HG03060 (cell line): ENCODE measurements at regions not wholly inside any gene's neighbourhood (a gene's known extent, or its start where the extent isn't known, plus 50 kb on each side); places are given as distances from the start of the nearest gene placed in this dataset.

Source experiments
- ATAC-seq: cut with Tn5 transposase; IDR thresholded peaks from one replicate; pipeline ENCODE4 v1.9.1; 2021; ENCODE audit warnings: low read depth, moderate number of reproducible peaks; ENCODE audit not compliant: unreplicated experiment

DNA sequence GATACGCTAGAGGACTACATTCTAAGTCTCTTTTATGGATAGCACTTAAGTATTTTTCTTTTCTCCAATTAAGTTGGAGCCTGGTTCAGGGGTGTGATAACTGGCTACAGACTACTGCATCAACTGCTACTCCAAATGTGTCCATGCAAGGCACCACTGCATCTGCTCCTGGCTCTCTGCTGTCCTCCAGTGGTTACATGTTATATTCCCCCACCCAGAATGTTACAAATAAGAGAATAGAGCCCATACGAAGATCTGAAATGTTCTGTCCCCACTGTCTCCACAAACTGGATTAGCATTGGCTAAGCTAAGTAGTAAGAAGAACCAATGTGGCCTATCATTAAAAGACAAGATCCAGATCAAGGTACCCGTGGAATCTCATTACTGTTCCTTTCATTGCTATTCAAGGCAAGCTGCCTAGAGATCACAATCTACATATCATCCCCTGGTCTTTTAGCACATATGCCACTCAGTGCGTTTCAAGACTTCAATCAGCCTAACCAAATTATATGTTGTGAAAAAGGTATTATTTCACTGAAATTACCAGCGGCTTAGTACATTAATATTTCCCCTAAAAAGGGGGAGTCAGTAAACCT lies 308.3 kb upstream of the SLC8A1 start:
- no peak for ATAC-seq

DNA sequence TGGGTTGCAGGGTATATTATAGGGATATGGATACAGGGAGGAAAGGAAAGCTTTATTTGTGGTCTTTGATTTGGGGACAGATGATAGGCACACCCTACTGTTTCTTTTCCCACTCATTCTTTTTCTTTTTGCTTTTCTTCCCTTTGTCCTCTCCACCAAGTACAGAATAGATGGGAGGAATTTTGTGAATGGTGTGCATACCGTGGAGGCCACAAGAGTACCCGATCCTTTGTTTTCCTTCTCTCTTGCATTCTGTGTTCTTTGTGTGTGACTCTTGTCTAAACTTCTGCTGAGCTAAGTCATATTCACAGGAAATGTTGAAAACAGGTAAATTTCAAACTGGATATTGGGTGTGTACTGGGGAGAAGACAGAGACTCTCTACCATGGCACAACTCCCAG lies 321.4 kb upstream of the SLC8A1 start:
- no peak for ATAC-seq

DNA sequence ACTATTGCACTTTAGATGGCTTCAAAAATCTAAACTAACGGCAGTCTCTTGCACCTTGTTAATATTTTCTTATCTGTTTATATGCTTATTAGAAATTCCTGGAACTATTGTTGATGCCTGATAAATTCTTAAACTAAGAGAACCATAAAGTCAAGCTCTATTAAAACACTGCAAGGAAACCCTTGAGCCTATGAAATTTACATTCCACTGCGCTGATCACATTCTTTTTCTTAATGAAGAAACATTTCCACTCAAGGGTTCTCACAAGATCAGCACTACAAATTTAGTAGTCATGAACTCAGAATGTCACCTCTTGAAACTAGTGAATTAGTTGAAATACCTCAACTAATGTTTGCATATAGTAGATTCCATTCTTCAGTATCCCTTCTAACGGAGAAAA lies 331.8 kb upstream of the SLC8A1 start:
- no peak for ATAC-seq

DNA sequence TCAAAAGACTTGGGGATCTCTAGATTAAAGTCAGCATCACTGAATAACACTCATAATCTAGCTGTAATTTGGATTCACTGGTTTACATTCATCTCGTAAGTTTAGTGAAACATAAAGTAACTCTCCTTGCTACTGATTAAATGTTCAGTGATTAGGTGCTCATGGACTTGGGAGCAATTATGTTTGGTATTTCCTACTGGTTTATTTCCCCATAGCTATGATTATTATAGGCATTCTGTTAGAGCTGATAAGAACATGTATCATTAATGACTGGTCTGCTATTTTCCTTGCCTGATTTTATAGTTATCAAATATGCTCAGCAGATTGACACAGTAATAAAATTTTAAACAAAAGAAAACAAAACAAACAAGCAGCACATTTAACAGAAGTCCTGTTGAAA lies 334.7 kb upstream of the SLC8A1 start:
- ATAC-seq: no peak

DNA sequence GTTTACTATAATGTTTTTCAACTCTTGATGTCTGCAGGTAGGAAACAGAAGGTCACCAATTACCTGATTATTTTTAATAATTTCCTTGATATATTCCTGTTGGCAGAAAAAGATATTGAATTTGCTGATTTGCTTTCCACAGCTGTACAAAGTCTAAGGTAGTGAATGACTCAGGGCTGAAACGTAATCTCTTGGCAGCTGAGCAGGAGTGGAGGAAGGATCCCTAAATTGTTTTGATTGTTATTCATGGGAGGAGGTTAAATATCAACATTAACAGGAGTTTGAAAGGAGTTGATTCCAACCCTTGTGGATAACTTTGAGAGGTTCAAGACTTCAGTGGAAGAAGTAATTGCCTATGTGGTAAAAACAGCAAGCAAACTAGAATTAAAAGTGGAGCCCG lies 345.2 kb upstream of the SLC8A1 start:
- ATAC-seq: no peak

DNA sequence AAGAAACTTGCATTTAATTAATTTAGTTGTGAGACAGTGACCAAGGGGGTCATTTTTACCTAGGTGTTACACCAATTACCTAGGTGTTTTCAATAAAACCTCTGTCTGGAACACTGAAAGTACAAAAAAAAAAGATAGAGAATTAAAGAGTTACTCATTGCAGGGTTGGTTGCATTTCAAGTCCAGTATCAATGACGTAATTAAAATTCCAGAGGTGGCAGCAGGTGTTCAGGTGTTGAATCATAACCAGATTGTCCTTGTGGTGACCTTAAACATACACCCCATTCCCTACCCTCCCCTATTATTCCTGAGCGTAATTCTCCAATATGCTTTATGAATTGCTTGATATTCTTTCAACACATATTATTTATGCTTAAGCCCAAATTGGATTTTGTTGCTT lies 352.0 kb upstream of the SLC8A1 start:
- ATAC-seq: no peak

DNA sequence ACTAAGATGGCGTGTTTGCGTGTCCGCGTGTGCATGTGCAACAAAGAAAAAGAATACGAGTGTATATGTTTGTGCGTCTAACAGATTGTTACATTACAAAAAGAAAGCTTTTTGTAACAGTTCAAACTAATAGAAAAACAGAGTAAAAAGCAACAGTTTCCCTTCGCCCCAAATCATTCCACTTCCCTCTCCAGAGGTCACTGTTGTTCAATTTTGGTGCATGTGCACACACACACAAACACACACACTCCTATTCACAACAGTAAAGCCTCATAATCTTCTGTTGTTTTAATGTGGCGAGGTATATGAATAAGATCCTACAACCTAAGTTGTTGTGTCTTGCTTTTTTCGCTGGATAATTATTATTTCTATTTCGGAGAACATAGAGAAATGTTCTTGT lies 357.3 kb upstream of the SLC8A1 start:
- no peak for ATAC-seq

DNA sequence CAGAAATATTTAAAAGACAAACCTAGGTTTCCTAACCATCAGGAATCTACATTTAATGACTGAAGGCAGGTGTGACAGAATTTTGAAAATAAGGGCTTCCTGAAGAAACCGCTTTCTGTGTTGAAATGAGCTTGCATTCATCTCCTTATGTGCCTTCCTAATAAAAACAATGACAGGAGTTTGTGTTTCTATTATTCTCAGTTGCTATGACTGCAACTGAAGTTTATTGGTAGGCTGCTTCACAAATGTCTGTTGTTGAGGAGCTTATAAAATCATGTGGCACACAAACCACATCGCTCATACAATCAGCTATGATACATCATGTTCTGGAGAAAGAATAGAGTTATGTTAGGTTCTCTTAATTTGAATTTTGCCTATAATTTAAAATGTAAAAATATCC lies 362.7 kb upstream of the SLC8A1 start:
- ATAC-seq: no peak

DNA sequence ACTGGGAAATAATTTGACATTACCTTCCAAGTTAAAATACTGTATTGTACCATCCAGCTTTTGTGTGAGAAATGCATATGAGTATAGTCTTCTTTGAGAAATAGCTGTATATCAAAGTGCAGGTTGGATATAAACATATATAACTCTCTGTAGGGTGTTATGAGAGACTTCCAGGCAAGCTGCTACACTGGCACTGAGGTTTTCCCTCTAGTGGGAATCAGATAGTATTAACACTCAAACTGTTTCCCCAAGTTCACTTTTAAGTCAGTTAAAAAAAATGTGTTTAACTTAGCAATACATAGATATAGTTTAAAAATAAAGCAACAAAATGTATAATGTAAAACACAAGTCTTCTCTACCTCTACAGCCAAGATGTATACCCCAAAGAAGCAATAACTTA lies 368.4 kb upstream of the SLC8A1 start:
- no peak for ATAC-seq

DNA sequence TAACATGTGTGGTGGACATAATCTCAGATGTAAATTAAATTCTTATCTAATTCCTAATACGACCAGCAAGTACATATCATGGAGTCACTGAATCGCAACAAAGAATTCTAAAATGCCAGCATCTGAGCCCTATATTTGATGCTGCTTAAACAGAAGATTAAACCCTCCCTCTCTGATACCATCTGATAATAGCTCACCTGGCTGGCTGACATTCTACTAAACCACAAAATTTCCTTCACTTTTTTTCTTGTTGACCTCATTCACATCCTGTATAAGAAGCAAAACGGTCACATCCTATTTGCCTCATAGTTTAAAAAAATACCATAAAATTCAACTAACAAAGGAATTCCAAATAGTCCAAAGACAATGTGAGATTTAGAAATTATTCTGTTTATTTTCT lies 371.6 kb upstream of the SLC8A1 start:
- ATAC-seq: no peak

DNA sequence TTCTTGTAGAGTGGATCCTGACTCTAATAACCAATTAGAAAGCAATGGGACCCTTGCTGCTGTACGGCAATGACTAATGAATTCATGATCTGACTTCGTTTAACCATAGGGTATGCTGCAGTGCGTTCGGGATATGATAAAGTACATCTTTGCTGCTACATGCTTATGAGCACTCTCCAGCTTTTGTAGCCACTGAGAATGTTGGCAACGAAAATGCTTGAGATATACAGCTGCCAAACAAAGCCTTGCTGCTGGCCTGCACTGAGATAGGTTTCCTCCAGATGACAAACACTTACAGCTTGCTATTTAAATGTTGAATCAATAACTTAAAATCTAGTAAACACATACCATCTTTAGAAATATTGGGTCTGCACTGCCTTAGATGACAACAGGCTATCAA lies 372.4 kb upstream of the SLC8A1 start:
- ATAC-seq: no peak

DNA sequence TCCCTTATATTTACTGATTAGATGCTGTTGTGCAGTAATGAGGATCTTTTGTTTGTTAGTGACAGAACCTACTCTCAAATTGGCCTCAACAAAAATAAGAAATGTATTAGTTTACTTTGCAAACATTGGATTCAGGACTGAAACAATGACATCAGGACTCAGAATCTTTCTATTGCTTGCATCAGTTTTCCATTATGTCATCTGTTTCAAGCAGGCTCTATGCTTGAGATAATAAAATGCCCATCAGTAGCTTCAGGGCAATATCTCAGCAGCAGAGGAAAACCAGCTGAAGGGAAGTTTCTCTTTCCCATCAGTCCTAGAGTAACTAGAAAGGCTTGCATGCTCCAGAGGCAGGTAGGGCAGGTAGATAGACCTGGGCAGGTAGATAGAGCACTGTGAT lies 375.5 kb upstream of the SLC8A1 start:
- ATAC-seq: no peak

DNA sequence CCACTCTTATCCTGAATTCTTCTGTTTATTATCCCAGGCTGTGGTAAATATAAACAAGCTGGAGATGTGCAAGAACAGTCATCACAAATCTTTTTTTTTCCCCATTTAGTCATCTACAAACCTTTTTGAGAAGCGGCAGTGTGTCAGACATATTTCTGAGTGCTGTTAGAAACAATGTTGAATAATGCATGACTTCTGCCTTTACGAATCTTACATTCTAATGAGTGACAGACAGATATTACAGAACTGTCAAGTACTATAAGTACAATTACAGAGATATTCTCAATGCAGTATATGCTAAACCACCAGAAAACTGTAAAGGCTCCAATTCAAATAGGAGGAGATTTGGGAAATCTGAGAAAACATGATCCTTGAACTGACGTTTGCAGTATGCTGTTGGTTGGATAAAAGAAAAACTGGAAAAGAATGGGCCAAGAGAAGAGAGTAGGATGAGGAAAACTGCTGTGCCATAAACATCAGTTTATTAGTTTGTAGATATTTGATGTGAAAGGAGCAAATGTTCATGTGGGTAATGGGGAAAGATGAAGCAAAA lies 379.5 kb upstream of the SLC8A1 start:
- ATAC-seq: no peak

DNA sequence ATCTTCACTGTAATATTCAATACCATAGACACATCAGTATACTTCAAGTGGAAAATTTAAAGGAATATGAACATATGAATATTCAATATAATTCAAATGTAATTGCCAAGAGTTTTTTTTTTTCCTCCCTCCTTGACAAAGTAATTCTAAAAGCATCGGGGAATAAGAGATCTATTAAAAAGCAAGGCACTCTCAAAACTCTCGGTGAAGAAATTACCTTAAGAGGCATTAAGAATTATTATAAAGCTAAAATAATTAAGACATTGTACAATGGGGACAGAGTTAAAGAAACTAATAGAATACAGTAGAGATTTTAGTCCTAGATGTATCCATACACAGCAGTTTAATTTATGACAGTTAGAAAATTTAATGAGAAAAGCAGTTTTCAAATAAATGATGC lies 390.0 kb upstream of the SLC8A1 start:
- no peak for ATAC-seq

DNA sequence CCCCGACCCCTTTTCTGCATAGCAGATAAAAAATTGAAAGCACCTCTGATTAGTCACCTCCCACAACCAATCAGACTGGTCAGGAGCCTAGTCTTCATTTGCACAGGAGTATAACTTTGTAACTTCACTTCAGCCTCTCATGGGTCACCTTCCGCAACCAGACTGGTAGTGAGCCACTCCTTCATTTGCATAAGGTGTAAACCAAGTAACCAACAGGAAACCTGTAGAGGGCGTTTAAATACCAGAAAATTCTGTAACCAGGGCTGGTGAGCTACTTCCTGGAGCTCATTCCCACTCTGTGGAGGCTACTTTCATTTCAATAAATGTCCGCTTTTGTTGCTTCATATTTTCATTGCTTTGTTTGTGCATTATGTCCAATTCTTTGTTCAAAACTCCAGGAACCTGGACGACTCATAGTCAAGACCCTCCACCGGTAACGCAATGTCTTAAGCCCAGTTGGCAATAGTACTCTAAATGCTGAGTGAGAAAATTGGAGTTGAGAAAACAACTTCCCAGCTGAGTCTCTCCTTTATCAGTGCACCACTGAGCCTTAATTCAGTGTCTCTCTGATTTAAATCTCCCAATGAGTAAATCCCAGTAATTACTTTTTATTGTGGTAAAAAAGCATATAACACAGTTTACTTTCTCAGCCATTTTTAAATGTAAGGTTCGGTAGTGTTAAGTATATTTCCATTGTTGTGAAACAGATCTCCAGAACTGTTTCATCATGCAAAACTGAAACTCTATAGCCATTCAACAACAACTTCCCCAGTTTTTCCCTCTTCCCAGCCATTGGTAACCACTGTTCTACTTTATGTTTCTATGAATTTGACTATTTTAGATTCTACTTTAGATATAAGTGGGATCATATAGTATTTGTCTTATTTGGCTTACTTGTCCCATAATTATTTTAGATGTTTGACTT lies 392.7 kb upstream of the SLC8A1 start:
- no peak for ATAC-seq

DNA sequence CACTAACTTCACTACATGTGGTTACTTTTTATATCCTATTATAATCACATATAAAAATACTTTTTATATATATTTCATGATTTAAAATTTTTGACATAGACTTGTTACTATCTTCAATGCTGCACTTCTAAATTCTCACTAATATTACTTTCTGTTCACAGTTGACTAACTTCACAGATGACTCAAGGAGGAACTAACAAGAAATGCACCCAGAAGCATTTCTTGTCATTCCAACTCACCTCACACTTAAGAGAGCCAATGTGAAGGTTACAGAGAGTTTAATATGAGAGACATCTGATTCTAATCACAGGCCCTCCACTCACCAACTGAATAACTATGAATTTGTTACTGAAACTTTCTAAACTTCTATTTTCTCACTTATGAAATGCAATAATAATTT lies 399.8 kb upstream of the SLC8A1 start:
- no peak for ATAC-seq

DNA sequence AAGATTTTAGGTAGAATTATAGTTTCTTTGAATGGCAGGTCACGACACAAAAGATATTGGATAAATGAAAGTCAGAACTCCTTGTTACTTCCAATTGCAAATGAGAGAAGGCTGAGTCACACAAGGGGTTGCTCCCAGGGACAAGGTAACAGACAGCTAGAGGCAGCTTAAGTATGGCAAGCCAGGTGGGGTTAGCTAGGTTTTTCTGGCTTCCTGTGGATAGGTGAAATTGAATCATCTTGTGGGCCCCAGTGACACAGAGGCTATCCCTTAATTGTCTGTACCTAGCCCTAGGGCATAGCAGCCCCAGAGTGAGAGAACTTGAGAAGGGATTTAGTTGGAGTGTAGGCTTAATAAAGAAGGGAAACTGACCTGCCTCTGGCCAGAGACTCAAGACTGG lies 407.7 kb upstream of the SLC8A1 start:
- no peak for ATAC-seq

DNA sequence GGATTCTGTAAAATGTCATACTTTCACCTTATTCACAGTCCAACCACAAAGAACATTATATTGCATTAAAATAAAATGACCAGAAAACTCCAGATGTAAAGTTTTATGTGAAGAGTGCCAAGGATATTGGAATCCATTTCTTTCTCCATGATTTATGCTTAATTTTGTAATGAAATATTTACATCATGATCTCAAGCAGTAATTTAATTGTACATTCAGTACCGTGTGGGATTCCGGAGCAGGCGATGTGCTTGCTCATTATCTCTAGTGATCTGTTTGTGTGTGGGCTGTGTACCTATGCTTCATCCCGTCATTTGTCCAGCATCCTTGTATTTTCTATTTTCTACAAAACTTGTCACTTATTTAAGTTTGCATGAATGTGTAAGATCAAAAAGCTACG lies 415.9 kb upstream of the SLC8A1 start:
- no peak for ATAC-seq

DNA sequence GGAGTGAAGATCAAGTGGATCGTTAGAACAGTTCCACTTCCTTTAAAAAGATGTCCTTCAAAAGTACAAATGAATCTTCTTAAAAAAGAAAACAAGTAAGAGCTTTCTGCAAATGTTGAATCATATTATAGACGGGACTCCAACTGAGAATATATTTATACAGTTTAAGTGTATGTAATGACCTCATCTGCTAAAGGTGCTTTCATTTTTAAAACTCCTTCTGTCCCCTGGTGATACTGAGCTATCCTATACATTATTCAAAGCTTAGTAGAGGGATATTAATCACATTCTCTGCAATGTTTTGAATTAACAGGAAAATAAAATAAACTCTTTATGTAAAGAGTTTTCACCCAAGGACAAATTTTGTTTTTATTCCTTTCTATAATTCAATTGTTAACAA lies 420.7 kb upstream of the SLC8A1 start:
- ATAC-seq: no peak

DNA sequence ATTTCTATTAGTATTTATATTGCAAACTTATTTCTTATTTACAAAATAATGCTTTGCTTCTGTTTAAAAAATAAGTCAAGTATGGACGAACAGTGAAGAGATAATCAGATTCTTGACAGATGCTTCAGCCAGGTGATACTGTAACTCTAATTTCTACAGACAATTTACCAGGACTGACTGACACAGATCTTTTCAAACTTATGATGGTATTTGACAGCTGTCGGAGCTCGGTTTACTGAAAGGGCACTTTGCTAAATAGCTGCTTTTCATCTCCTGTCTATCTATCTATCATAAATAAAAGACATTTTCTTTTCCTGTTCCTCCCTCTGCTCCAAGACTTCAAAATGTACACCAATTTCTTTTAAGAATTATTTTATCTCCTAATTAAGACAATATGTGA lies 422.5 kb upstream of the SLC8A1 start:
- ATAC-seq: no peak

DNA sequence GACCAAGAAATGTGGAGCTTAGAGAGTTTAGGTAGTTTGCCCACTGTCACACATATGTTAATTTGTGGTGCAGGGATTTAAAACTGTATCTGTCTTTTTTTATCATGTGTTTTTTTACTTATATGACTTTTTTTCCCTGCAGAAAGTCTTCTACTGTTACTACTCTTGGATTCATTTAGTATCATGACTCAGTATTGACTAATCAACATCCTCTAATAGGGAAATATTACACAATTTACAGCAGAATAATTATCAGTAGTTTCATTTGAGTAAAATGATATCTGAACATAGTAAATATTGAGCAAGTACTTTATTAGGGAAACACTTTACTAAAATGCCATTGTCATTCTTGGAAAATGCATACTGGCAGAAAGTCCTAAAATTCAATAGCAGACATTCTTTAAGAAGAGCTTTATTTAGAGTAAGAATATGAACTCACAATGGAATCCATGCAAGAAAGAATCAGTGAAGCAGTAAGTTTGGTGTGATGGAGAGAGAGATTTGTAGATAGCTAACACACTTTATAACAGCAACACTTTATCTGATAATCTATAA lies 425.9 kb upstream of the SLC8A1 start:
- ATAC-seq: no peak

DNA sequence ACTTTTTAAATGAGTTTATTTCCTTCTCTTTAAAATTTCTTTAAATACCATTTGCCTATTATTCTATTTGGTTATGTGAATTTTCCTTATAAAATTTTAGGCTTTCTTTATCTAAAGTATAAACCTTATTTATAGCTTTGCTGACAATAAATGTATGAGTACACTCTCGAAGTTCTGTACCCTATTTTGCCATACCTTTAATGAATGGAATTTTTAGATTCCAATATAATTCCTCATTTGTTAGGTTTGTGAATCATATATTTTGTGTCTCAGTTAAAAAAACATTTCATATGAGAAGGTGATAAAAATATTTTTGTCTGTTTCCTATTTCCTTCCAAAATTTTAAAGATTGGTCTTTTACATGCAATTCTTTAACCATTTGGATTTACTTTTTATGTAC lies 427.4 kb upstream of the SLC8A1 start:
- no peak for ATAC-seq
